PC-3 (cell line): ENCODE measurements at regions not wholly inside any gene's neighbourhood (a gene's known extent, or its start where the extent isn't known, plus 50 kb on each side); places are given as distances from the start of the nearest gene placed in this dataset.

Source experiments
- EZH2 ChIP-seq: fragments of 300-600 bp; sonication (generic); IDR thresholded peaks from one replicate; pipeline ENCODE4 v1.6.1; 2017; ENCODE audit warnings: antibody characterized with exemption, mild to moderate bottlenecking, low read length; ENCODE audit not compliant: unreplicated experiment
- EZH2phosphoT487 ChIP-seq: fragments of 300-600 bp; sonication (generic); IDR thresholded peaks from 2 replicates; pipeline ENCODE4 v1.6.1; 2018; ENCODE audit warnings: mild to moderate bottlenecking, antibody characterized with exemption, low read length, borderline replicate concordance
- TF ChIP-seq, protein P1 (sequence below): fragments of 300-600 bp; sonication (generic); conservative IDR thresholded peaks from 2 replicates; pipeline ENCODE4 v1.5.1; 2017; ENCODE audit warnings: antibody characterized with exemption, low read depth, mild to moderate bottlenecking, low read length

DNA sequence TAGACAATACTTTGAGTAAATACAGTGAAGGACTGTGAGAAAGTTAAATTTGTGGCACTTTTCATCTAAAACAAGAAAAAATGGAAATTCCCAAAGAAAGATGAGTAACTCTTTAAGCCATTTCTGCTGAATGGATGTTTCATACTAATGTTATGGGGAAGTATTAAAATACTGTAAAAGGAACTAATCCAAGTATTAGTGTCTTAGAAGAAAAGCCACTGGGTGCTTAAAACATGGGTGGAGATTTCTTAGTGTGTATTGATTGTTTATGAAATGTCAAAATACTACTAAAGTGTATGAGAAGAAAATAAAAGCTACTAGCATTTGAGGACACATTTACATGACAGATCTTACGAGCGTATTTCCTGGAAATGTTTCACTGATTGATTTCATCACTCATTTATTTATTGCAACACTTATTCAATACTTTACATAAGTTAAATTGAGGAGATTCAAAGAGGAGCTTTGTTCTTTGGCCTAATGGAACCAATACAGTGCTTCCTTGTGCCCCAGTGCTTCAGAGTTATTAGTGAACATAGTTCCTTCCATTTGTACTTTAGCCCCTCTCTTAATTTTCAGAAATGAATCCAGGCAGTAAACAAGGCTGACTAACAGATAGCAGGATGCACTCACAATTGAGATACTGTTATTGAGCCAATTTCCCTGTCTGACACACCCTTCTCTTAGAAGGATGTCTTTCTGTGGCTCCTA is 155.5 kb upstream of the AHR start:
- TF ChIP-seq, protein P1, sequence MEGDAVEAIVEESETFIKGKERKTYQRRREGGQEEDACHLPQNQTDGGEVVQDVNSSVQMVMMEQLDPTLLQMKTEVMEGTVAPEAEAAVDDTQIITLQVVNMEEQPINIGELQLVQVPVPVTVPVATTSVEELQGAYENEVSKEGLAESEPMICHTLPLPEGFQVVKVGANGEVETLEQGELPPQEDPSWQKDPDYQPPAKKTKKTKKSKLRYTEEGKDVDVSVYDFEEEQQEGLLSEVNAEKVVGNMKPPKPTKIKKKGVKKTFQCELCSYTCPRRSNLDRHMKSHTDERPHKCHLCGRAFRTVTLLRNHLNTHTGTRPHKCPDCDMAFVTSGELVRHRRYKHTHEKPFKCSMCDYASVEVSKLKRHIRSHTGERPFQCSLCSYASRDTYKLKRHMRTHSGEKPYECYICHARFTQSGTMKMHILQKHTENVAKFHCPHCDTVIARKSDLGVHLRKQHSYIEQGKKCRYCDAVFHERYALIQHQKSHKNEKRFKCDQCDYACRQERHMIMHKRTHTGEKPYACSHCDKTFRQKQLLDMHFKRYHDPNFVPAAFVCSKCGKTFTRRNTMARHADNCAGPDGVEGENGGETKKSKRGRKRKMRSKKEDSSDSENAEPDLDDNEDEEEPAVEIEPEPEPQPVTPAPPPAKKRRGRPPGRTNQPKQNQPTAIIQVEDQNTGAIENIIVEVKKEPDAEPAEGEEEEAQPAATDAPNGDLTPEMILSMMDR: no peak
- TF ChIP-seq EZH2phosphoT487 (no peak), EZH2 (no peak)
